H9 (cell line): ENCODE measurements at regions not wholly inside any gene's neighbourhood (a gene's known extent, or its start where the extent isn't known, plus 50 kb on each side); places are given as distances from the start of the nearest gene placed in this dataset.

Experiments
- DNase-seq: peaks from one replicate; pipeline ENCODE4 v3.0.0-alpha.2; 2017
- H2AFZ ChIP-seq: one replicate; pipeline ENCODE4 v1.6.1; 2013; ENCODE audit warnings: mild to moderate bottlenecking, low read length, control low read depth, moderate library complexity
- H2AK5ac ChIP-seq: 2 replicates; pipeline ENCODE4 v1.6.1; 2013; ENCODE audit warnings: low read length, control low read depth, mixed read lengths; ENCODE audit not compliant: insufficient read length
- H2BK120ac ChIP-seq: one replicate; pipeline ENCODE4 v1.6.1; 2013; ENCODE audit warnings: low read depth, mild to moderate bottlenecking, low read length, control low read depth, inconsistent platforms; ENCODE audit not compliant: poor library complexity, severe bottlenecking
- H2BK12ac ChIP-seq: 2 replicates; pipeline ENCODE4 v1.6.1; 2013; ENCODE audit warnings: low read length, control low read depth, mixed read lengths, low read depth; ENCODE audit not compliant: insufficient read length
- H2BK15ac ChIP-seq: 2 replicates; pipeline ENCODE4 v1.6.1; 2013; ENCODE audit warnings: low read depth, low read length, control low read depth
- H2BK20ac ChIP-seq: one replicate; pipeline ENCODE4 v1.6.1; 2013; ENCODE audit warnings: low read depth, mild to moderate bottlenecking, low read length, control low read depth, inconsistent platforms; ENCODE audit not compliant: poor library complexity, severe bottlenecking
- H2BK5ac ChIP-seq: 2 replicates; pipeline ENCODE4 v1.6.1; 2013; ENCODE audit warnings: low read length, control low read depth, mixed read lengths; ENCODE audit not compliant: insufficient read length
- H3K14ac ChIP-seq: 2 replicates; pipeline ENCODE4 v1.6.1; 2013; ENCODE audit warnings: low read length, control low read depth; ENCODE audit not compliant: insufficient read depth
- H3K18ac ChIP-seq: 2 replicates; pipeline ENCODE4 v1.6.1; 2013; ENCODE audit warnings: low read depth, mild to moderate bottlenecking, mixed read lengths, low read length, control low read depth; ENCODE audit not compliant: insufficient read length
- H3K23ac ChIP-seq: 2 replicates; pipeline ENCODE4 v1.6.1; 2013; ENCODE audit warnings: low read length, control low read depth, mixed read lengths, low read depth; ENCODE audit not compliant: insufficient read length
- H3K23me2 ChIP-seq: 2 replicates; pipeline ENCODE4 v1.6.1; 2013; ENCODE audit warnings: low read depth, mild to moderate bottlenecking, mixed read lengths, low read length, control low read depth; ENCODE audit not compliant: insufficient read length, poor library complexity, severe bottlenecking
- H3K27ac ChIP-seq: 2 replicates; pipeline ENCODE4 v1.5.1; 2013; ENCODE audit warnings: low read length, control low read depth, mixed read lengths, low read depth; ENCODE audit not compliant: insufficient read length
- H3K27me3 ChIP-seq: 2 replicates; pipeline ENCODE4 v1.6.1; 2013; ENCODE audit warnings: low read length, control low read depth, inconsistent platforms; ENCODE audit not compliant: insufficient read depth
- H3K4ac ChIP-seq: 2 replicates; pipeline ENCODE4 v1.6.1; 2013; ENCODE audit warnings: low read depth, mild to moderate bottlenecking, control low read depth, inconsistent platforms, low read length, moderate library complexity
- H3K4me1 ChIP-seq: 2 replicates; pipeline ENCODE4 v1.6.1; 2013; ENCODE audit warnings: low read length, control low read depth, inconsistent platforms; ENCODE audit not compliant: insufficient read depth
- H3K4me2 ChIP-seq: 2 replicates; pipeline ENCODE4 v1.6.1; 2013; ENCODE audit warnings: low read length, control low read depth, mixed read lengths; ENCODE audit not compliant: insufficient read length, insufficient read depth
- H3K56ac ChIP-seq: 2 replicates; pipeline ENCODE4 v1.6.1; 2013; ENCODE audit warnings: low read depth, mild to moderate bottlenecking, mixed read lengths, low read length, control low read depth; ENCODE audit not compliant: insufficient read length
- H3K79me1 ChIP-seq: 2 replicates; pipeline ENCODE4 v1.6.1; 2013; ENCODE audit warnings: low read depth, mild to moderate bottlenecking, moderate library complexity, low read length, control low read depth, inconsistent platforms; ENCODE audit not compliant: insufficient read depth, poor library complexity, severe bottlenecking
- H3K79me2 ChIP-seq: 2 replicates; pipeline ENCODE4 v1.6.1; 2013; ENCODE audit warnings: low read length, control low read depth, inconsistent platforms; ENCODE audit not compliant: insufficient read depth
- H3K9ac ChIP-seq: 2 replicates; pipeline ENCODE4 v1.6.1; 2013; ENCODE audit warnings: low read length, control low read depth, mixed read lengths; ENCODE audit not compliant: insufficient read length; ENCODE audit errors: extremely low read depth
- H3K9me3 ChIP-seq: one replicate; pipeline ENCODE4 v1.6.1; 2013; ENCODE audit warnings: low read depth, low read length, inconsistent platforms; ENCODE audit not compliant: control insufficient read depth
- H3T11ph ChIP-seq: one replicate; pipeline ENCODE4 v1.6.1; 2013; ENCODE audit warnings: mild to moderate bottlenecking, low read length, control low read depth, inconsistent platforms
- H4K20me1 ChIP-seq: one replicate; pipeline ENCODE4 v1.6.1; 2013; ENCODE audit not compliant: control insufficient read depth, insufficient read length, insufficient read depth
- H4K5ac ChIP-seq: 2 replicates; pipeline ENCODE4 v1.6.1; 2013; ENCODE audit warnings: low read depth, mild to moderate bottlenecking, mixed read lengths, low read length, control low read depth; ENCODE audit not compliant: insufficient read length
- H4K8ac ChIP-seq: replicated peaks from 2 replicates; pipeline ENCODE4 v1.6.1; 2013; ENCODE audit warnings: low read length, control low read depth, mixed read lengths, low read depth; ENCODE audit not compliant: insufficient read length
- H4K91ac ChIP-seq: 2 replicates; pipeline ENCODE4 v1.6.1; 2013; ENCODE audit warnings: low read depth, mild to moderate bottlenecking, moderate library complexity, mixed read lengths, low read length, control low read depth; ENCODE audit not compliant: insufficient read length
- H3K27ac Mint-ChIP-seq, 3 experiments: 2 replicates in 2 of 3; 3 replicates in 1 of 3; pipeline ENCODE4 v1.8.0; 2020 to 2021; ENCODE audit warnings: mixed read lengths in 3 of 3, mild to moderate bottlenecking in 1 of 3, moderate library complexity in 1 of 3
- H3K27me3 Mint-ChIP-seq: 2 replicates; pipeline ENCODE4 v1.8.0; 2021; ENCODE audit warnings: low read depth, mild to moderate bottlenecking, moderate library complexity, mixed read lengths
- H3K36me3 Mint-ChIP-seq, 3 experiments: 2 replicates in 2 of 3; 3 replicates in 1 of 3; pipeline ENCODE4 v1.8.0; 2020 to 2021; ENCODE audit warnings: low read depth in 3 of 3, mixed read lengths in 3 of 3; ENCODE audit not compliant: insufficient read depth in 1 of 3
- H3K4me1 Mint-ChIP-seq, 2 experiments: 2 replicates each; pipeline ENCODE4 v1.8.0; 2020; ENCODE audit warnings: mixed read lengths in 2 of 2
- H3K4me3 Mint-ChIP-seq, 2 experiments: 2 replicates in 1 of 2; 3 replicates in 1 of 2; pipeline ENCODE4 v1.8.0; 2020 to 2021; ENCODE audit warnings: mild to moderate bottlenecking in 2 of 2, mixed read lengths in 2 of 2, moderate library complexity in 1 of 2
- H3K9me3 Mint-ChIP-seq, 2 experiments: 2 replicates in 1 of 2; 3 replicates in 1 of 2; pipeline ENCODE4 v1.8.0; 2020; ENCODE audit warnings: mild to moderate bottlenecking in 2 of 2, mixed read lengths in 2 of 2, moderate library complexity in 1 of 2
- WGBS: extraction: QIAGEN DNeasy Blood & Tissue Kit; methylation state at CpG from one replicate; pipeline ENCODE4 v1.1.7; 2013; ENCODE audit warnings: missing lambda C conversion rate, low lambda C conversion rate, mixed read lengths; ENCODE audit not compliant: insufficient read length; ENCODE audit errors: extremely low coverage; 5-methylcytosine and 5-hydroxymethylcytosine counted together
- TF ChIP-seq, protein P1 (sequence below): fragments of 200-600 bp; sonication (generic); conservative IDR thresholded peaks from 3 replicates; pipeline ENCODE4 v1.8.0; 2021; ENCODE audit warnings: antibody characterized with exemption, mild to moderate bottlenecking

DNA sequence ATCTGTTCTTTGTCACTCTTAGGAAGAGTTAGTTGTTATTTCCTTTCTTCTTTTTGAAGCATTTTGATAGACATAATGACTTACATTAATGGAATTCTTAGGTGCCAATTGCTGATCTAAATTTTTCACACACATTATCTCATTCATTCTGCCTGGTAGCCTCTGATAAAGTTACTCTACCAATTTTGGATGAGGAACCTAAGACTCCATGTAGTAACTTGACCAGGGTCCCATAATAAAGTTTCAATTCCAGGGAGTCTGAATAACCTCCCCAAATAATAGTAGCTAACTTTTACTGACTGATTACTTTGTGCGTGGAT is 73.2 kb upstream of the CITED2 start:
- no peak overlapping the region for H3K4me3 Mint-ChIP-seq
- H3K9ac ChIP-seq, result no peak overlapping the region
- no peaks in the 10 kb centered on the region for H3K36me3 Mint-ChIP-seq
- H2AFZ ChIP-seq, result no peak overlapping the region
- TF ChIP-seq, protein P1, sequence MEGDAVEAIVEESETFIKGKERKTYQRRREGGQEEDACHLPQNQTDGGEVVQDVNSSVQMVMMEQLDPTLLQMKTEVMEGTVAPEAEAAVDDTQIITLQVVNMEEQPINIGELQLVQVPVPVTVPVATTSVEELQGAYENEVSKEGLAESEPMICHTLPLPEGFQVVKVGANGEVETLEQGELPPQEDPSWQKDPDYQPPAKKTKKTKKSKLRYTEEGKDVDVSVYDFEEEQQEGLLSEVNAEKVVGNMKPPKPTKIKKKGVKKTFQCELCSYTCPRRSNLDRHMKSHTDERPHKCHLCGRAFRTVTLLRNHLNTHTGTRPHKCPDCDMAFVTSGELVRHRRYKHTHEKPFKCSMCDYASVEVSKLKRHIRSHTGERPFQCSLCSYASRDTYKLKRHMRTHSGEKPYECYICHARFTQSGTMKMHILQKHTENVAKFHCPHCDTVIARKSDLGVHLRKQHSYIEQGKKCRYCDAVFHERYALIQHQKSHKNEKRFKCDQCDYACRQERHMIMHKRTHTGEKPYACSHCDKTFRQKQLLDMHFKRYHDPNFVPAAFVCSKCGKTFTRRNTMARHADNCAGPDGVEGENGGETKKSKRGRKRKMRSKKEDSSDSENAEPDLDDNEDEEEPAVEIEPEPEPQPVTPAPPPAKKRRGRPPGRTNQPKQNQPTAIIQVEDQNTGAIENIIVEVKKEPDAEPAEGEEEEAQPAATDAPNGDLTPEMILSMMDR, result no peak
- no peak overlapping the region for H3K56ac ChIP-seq
- no peaks in the 10 kb centered on the region for H3K79me1 ChIP-seq
- H3K4me2 ChIP-seq, result no peak overlapping the region
- no peaks in the 10 kb centered on the region for H3K23me2 ChIP-seq
- H3K9me3 ChIP-seq, result no peaks in the 10 kb centered on the region
- no peak overlapping the region for H3K27ac ChIP-seq
- no peaks in the 10 kb centered on the region for H3K79me2 ChIP-seq
- H3K4ac ChIP-seq, result no peak overlapping the region
- no peak overlapping the region for H2BK5ac ChIP-seq
- H3T11ph ChIP-seq, result no peak overlapping the region
- no peaks in the 10 kb centered on the region; the same call in 1 of the 2 replicates for H3K4me1 ChIP-seq
- H3K14ac ChIP-seq, result no peak overlapping the region
- no peak overlapping the region for H2BK12ac ChIP-seq
- no CpG with 5 or more reads among the region's 1 CpG for WGBS
- H3K18ac ChIP-seq, result no peak overlapping the region
- no peak overlapping the region for H2BK15ac ChIP-seq
- no peak overlapping the region for H3K27ac Mint-ChIP-seq
- H2BK20ac ChIP-seq, result no peak overlapping the region
- H3K27me3 ChIP-seq, result no peaks in the 10 kb centered on the region
- peaks cover 45 to 50% of the 10 kb centered on the region in 2 experiments for H3K4me1 Mint-ChIP-seq
- H3K9me3 Mint-ChIP-seq, result no peaks in the 10 kb centered on the region
- no peak overlapping the region for H3K23ac ChIP-seq
- H4K20me1 ChIP-seq, result no peaks in the 10 kb centered on the region
- H3K27me3 Mint-ChIP-seq, result no peaks in the 10 kb centered on the region
- H2AK5ac ChIP-seq, result no peak overlapping the region
- H2BK120ac ChIP-seq, result no peak overlapping the region
- no peak for DNase-seq
- no peak overlapping the region for H4K5ac ChIP-seq
- no peak overlapping the region for H4K8ac ChIP-seq
- H4K91ac ChIP-seq, result no peak overlapping the region
